ENCODE measurements at regions not wholly inside any gene's neighbourhood (a gene's known extent, or its start where the extent isn't known, plus 50 kb on each side); places are given as distances from the start of the nearest gene placed in this dataset.

DNA sequence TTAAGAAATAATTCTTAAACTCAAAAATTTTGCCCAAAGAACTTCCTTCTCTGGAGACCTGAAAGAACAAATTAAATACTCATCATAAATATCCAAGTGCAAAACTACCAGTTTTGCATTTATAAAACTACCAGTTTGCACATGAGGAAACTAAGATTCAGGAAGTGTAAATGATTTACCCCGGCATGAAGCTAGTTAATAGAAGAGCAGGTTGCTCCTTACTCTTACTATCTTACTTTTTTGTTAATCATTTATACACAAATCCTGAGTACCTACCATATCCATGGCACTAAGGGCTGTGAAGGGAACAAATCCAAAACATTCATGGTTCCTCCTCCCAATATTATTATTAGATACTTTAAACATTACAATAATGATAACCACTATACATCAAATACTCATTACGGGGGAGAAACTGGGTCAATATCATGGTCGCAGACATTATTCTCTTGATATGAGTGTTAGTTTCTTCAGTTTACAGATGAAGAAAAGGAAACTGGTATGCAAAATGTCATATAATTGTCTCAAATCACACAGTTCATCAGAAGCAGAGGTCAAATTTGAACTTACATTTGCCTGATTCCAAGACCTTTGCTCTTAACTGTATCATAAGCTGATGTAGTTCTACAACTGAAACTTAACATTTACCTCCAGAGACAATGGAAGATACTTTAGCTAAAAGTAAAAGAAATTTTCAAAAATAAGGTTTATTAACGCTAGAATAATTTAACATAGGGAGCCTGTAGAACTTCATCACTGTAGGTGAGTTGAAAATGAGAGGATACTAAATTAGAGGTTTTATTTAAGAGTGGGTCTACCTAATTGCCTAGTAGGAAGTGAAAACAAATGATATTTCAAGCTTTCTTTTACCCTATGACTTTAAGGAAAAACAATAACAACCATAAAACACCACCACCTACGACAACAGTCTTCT lies 74.5 kb downstream of the FAM76B start:
- CTCF ChIA-PET: no interaction called here
- Histone ChIP-seq H3K36me3 (ENCODE audit: insufficient read depth, low read length, poor library complexity, severe bottlenecking) (no peaks in the 10 kb centered on the region), H3K9me3 (ENCODE audit: low read depth, low read length, poor library complexity, severe bottlenecking) (no peaks in the 10 kb centered on the region), H3K27ac (ENCODE audit: low read depth, low read length, poor library complexity, severe bottlenecking) (no peak overlapping the region), H3K4me3 (ENCODE audit: low read depth, low read length, poor library complexity, severe bottlenecking) (no peak overlapping the region), H3K27me3 (replicated peaks; ENCODE audit: insufficient read depth, low read depth, low read length, poor library complexity) (no peaks in the 10 kb centered on the region), H3K4me1 (ENCODE audit: insufficient read depth, low read length, poor library complexity, severe bottlenecking) (no peaks in the 10 kb centered on the region)
- POLR2A ChIA-PET (ENCODE audit: low non-redundant PET): no interaction called here
- DNase-seq (ENCODE audit: low spot score): no peak
- no TSS peak for BruUV-seq (replicated peaks)
- intact Hi-C loops (cut with micrococcal nuclease; ENCODE audit: unreplicated experiment): no loop called here
- TF ChIP-seq, protein P1, sequence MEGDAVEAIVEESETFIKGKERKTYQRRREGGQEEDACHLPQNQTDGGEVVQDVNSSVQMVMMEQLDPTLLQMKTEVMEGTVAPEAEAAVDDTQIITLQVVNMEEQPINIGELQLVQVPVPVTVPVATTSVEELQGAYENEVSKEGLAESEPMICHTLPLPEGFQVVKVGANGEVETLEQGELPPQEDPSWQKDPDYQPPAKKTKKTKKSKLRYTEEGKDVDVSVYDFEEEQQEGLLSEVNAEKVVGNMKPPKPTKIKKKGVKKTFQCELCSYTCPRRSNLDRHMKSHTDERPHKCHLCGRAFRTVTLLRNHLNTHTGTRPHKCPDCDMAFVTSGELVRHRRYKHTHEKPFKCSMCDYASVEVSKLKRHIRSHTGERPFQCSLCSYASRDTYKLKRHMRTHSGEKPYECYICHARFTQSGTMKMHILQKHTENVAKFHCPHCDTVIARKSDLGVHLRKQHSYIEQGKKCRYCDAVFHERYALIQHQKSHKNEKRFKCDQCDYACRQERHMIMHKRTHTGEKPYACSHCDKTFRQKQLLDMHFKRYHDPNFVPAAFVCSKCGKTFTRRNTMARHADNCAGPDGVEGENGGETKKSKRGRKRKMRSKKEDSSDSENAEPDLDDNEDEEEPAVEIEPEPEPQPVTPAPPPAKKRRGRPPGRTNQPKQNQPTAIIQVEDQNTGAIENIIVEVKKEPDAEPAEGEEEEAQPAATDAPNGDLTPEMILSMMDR (conservative IDR thresholded peaks at IDR 0.05; ENCODE audit: low read depth, low read length): no peak
- TF ChIP-seq EZH2 (IDR thresholded peaks at IDR 0.05; ENCODE audit: borderline replicate concordance, low read depth, low read length, poor library complexity, severe bottlenecking): no peak

DNA sequence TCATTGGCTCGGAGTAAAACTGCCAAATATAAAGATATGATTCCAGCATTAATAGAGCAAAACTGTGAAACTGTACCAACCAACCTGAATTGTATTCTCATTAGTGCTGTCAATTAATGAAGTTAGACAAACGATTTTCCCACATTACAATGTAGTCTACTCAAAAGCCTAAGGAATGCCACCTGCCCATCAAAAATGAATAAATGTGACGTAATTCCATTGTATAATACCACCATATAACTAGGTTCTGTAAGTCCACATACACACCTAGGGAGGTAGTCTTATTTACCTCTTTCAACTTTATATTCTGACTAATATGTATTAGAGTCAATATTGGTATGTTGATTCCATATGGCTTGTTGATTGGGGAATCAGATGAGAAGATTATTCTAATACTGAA lies 76.2 kb downstream of the FAM76B start:
- H3K36me3 ChIP-seq (ENCODE audit: insufficient read depth, low read length, poor library complexity, severe bottlenecking): no peaks in the 10 kb centered on the region
- ChIA-PET CTCF (no interaction called here), POLR2A (ENCODE audit: low non-redundant PET) (no interaction called here)
- TF ChIP-seq, protein P1 (conservative IDR thresholded peaks at IDR 0.05; ENCODE audit: low read depth, low read length): no peak
- no peak for TF ChIP-seq EZH2 (IDR thresholded peaks at IDR 0.05; ENCODE audit: borderline replicate concordance, low read depth, low read length, poor library complexity, severe bottlenecking)
- H3K27me3 ChIP-seq (replicated peaks; ENCODE audit: insufficient read depth, low read depth, low read length, poor library complexity): no peaks in the 10 kb centered on the region
- DNase-seq (ENCODE audit: low spot score): no peak
- H3K27ac ChIP-seq (ENCODE audit: low read depth, low read length, poor library complexity, severe bottlenecking): no peak overlapping the region
- no peaks in the 10 kb centered on the region for H3K9me3 ChIP-seq (ENCODE audit: low read depth, low read length, poor library complexity, severe bottlenecking)
- BruUV-seq (replicated peaks): no TSS peak
- H3K4me1 ChIP-seq (ENCODE audit: insufficient read depth, low read length, poor library complexity, severe bottlenecking): no peaks in the 10 kb centered on the region
- intact Hi-C loops (cut with micrococcal nuclease; ENCODE audit: unreplicated experiment): no loop called here
- no peak overlapping the region for H3K4me3 ChIP-seq (ENCODE audit: low read depth, low read length, poor library complexity, severe bottlenecking)

DNA sequence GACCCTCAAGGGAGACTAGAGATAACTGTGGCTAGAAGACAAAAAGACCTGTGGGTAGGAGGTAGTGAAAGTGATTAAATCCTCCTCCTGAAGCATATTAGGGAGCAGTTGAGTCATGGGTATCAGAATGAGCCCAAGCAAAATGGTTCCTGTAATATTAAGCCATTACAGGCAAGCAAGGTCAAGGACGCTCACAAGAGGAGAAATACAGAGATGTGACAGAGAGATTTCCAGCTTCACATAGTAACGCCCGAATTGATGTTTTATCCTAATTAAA lies 77.7 kb downstream of the FAM76B start:
- no peak overlapping the region for H3K4me3 ChIP-seq (ENCODE audit: low read depth, low read length, poor library complexity, severe bottlenecking)
- H3K27me3 ChIP-seq (replicated peaks; ENCODE audit: insufficient read depth, low read depth, low read length, poor library complexity): no peaks in the 10 kb centered on the region
- no peak for TF ChIP-seq EZH2 (IDR thresholded peaks at IDR 0.05; ENCODE audit: borderline replicate concordance, low read depth, low read length, poor library complexity, severe bottlenecking)
- TF ChIP-seq, protein P1 (conservative IDR thresholded peaks at IDR 0.05; ENCODE audit: low read depth, low read length): no peak
- no peak overlapping the region for H3K27ac ChIP-seq (ENCODE audit: low read depth, low read length, poor library complexity, severe bottlenecking)
- CTCF ChIA-PET: no interaction called here
- H3K9me3 ChIP-seq (ENCODE audit: low read depth, low read length, poor library complexity, severe bottlenecking): no peaks in the 10 kb centered on the region
- POLR2A ChIA-PET (ENCODE audit: low non-redundant PET): no interaction called here
- H3K4me1 ChIP-seq (ENCODE audit: insufficient read depth, low read length, poor library complexity, severe bottlenecking): no peaks in the 10 kb centered on the region
- H3K36me3 ChIP-seq (ENCODE audit: insufficient read depth, low read length, poor library complexity, severe bottlenecking): no peaks in the 10 kb centered on the region
- no peak for DNase-seq (ENCODE audit: low spot score)
- intact Hi-C loops (cut with micrococcal nuclease; ENCODE audit: unreplicated experiment): no loop called here
- BruUV-seq (replicated peaks): no TSS peak

All from A673 (cell line).